AG09309 (cell line): ENCODE measurements at regions not wholly inside any gene's neighbourhood (a gene's known extent, or its start where the extent isn't known, plus 50 kb on each side); places are given as distances from the start of the nearest gene placed in this dataset.

Experiments used
- DNase-seq: peaks from one replicate; pipeline ENCODE4 v3.0.0-alpha.2; 2010; ENCODE audit warnings: low read depth
- H3K4me3 ChIP-seq: 2 replicates; pipeline ENCODE4 v1.5.1; 2011; ENCODE audit warnings: mild to moderate bottlenecking, low read depth, low read length, moderate library complexity; ENCODE audit not compliant: control insufficient read depth
- CTCF ChIP-seq: IDR thresholded peaks from 2 replicates; pipeline ENCODE4 v1.5.1; 2011; ENCODE audit warnings: mild to moderate bottlenecking, low read depth, low read length, inconsistent platforms; ENCODE audit not compliant: insufficient read depth, control insufficient read depth; ENCODE audit errors: missing control alignments

DNA sequence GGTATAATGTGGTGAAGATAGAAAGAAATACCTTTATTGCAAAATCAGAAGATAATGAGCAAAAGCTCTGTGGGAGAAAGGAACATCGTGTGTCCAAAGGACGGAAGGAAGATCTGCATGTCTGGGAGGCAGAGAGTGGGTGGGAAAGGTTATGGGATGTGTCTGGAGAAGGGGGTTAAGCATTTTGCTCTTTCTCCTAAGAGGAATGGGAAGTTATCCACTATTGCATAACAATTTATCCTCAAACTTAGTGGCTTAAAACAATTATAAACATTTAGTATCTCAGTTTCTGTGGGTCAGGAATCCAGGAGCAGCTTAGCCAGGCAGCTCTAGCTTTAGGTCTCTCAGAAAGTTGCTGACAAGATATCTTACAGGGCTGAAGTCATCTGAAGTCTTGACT lies 229.1 kb upstream of the CITED2 start:
- no peak for TF ChIP-seq CTCF

GRCh38 chr6:139602577-139602976 lies 228.1 kb upstream of the CITED2 start:
- H3K4me3 ChIP-seq: no peak overlapping the region
- no peak for DNase-seq
- TF ChIP-seq CTCF: no peak

More for the DNA sequence above, 229.1 kb upstream of the CITED2 start:
- DNase-seq: no peak
- no peak overlapping the region for H3K4me3 ChIP-seq

DNA sequence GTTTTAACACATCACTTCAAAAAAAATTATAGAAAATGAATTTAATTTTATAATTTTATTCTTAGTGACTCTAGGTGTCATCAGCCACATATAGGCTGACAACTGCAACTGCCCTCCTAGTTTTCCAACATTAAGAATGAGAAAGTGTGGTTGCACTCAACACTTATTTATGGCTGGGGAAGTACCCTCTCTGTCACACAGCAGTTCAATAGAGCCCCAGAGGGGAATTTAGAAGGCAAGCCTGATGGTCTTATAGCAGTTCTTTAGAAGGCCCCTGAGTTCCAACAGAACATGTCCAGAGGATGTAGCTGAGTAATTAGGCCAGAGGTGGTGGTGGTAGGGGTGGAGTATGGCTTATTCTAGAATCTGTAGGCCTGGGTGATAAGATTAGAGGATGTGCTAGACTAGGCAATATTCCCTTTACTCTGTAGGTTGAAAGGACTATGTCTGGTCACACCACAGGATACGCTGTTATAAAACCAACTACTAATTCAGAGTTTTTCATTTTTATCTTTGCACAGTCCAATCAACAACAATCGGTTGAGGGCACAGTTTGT lies 226.5 kb upstream of the CITED2 start:
- H3K4me3 ChIP-seq: no peak overlapping the region
- TF ChIP-seq CTCF: no peak
- no peak for DNase-seq

GRCh38 chr6:139600343-139600742 lies 225.9 kb upstream of the CITED2 start:
- no peak for DNase-seq
- no peak overlapping the region for H3K4me3 ChIP-seq
- no peak for TF ChIP-seq CTCF

DNA sequence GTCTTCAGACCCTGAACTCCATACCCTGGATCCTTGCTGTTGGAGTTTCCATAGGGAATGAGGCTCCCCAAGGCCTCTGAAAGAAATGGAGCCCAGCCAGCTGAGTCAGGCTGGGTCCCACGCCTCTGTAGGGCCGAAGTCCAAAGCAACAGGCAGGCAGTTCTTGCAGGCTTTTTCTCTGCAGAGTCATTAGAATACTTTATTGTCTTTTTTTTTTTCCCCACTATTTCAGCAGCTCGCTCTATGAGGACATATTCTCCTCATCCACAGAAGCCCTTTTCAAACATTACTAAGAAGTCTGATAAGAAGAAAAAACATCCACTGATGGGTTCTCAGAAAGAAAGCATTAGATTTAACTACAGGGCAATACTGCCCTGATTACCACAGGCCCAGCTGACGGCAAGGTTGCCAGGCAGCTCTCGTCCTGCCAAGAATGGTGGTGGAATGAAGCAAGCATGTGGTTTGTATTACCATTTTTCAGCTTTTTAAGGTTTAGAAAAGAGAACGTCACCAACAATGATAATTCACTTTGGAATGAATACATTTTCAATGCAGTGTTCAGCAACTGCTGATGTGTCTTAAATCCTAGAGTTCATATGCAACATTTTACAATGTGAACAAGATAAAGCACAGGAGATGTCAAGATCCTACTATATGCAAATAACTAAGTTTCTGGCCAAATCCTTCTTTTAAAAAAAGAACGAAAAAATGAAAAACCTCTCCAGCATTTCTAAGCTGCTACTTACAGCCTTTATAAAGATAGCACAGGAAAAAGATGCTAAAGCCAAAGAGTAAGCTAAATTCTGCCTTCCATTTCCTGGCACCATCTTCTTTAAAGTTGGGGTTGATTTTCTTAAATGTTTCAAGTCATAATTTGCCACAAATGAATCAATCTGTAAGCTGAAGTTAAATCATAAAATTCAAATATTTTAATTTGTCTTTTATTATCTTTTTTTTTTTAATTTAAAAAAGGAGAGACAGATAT lies 223.6 kb upstream of the CITED2 start:
- no peak overlapping the region for H3K4me3 ChIP-seq
- peak; percentile 99 for DNase-seq
- no peak for TF ChIP-seq CTCF

DNA sequence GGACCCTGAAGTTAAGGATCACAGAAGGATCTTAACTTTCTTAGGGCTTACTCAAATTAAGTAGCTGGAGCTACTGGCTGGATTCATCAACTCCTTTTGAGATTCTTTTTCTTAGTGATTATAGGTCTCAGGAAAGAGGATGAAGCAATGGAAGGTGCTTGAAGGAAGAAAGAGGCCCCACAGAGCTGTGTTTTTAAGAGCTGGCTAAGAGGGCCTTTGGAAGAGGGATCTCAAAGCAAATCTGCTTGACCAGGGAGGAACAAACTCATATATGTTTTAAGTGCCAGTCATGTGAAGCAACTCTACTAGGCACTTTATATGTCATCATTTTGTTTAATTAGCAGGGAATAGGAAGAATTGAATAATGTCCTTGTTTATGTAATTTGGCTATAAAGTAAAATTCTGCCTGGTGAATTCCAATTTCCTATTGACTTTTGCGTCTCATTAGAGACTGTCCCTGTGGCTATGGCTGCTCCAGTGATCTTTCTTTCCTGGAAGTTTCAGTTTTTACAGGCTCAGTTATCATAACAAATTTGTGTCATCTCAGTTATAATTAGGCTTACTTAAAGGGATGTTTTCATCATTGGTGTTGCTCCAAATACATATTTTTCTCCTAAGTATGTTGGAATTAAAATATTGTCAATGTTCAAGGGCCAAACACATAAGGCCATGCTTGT lies 222.8 kb upstream of the CITED2 start:
- no peak overlapping the region for H3K4me3 ChIP-seq
- DNase-seq: no peak
- TF ChIP-seq CTCF: no peak
